ENCODE measurements at regions not wholly inside any gene's neighbourhood (a gene's known extent, or its start where the extent isn't known, plus 50 kb on each side); places are given as distances from the start of the nearest gene placed in this dataset.
"Not testable (repeated sequence)": the region's sequence is repeated elsewhere in the genome, so short reads cannot be mapped to it uniquely, and the experiment has no call there.

GRCh38 chr2:113372258-113372834 is 65.1 kb upstream of the ZNG1B start:
- TF ChIP-seq CTCF (IDR thresholded peaks at IDR 0.05; ENCODE audit: poor library complexity); EZH2phosphoT487 (IDR thresholded peaks at IDR 0.05; ENCODE audit: low read depth, severe bottlenecking, unreplicated experiment); EZH2 (IDR thresholded peaks at IDR 0.05; ENCODE audit: borderline replicate concordance): not testable (repeated sequence)
